Effector CD4-positive, alpha-beta T cell (primary cell): ENCODE measurements at regions not wholly inside any gene's neighbourhood (a gene's known extent, or its start where the extent isn't known, plus 50 kb on each side); places are given as distances from the start of the nearest gene placed in this dataset.

Source experiments
- DNase-seq: peaks from one replicate; pipeline ENCODE4 v3.0.0-alpha.2; 2020

DNA sequence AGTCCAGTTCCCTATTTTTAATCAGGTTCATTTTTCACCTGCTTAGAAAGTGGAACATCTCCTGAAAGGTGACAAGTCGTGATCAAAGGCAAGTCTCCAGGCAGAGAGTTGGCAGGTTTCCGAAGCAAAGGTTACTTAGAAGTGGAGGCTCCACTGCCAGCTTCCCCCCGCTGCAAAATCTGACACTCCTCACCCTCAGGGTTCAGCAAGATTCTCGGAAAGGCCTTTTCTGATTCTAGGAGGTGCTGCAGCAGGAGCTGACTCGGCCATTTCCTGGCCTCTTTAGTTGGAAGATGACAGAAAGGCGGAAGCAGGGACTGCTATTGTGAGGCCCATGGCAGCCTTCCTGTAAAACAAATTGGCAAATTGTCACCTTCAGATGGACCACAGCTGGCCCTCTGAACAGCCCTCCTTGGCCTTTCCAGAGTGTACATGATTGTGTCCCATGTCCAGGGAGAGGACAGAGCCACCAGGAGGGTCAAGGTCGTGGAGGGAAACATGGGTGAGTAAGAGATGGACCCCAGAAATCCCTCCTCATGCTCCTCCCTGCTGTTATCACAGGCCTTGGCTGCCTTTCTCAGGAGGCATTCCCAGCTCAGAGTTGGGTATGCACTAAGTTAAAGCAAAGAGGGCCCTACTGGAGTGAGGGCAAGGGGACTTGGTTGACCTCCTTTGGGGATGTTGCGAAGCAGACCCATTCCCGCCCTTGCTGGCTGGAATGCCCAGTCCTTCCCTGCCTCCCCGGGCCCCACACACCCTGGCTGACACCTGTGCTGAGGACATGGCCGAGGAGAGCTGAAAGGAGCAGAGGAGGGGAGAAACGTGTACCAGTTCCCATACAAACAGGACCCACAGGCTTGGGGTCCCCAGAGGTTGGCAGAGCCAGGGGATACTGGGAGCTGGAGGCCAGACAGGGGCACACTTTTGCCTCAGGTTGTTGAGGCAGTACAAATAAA lies 115.5 kb upstream of the IRF2BP2 start:
- DNase-seq: peak; percentile 33

GRCh38 chr1:234724516-234725176 lies 114.7 kb upstream of the IRF2BP2 start:
- DNase-seq: peak; percentile 17

DNA sequence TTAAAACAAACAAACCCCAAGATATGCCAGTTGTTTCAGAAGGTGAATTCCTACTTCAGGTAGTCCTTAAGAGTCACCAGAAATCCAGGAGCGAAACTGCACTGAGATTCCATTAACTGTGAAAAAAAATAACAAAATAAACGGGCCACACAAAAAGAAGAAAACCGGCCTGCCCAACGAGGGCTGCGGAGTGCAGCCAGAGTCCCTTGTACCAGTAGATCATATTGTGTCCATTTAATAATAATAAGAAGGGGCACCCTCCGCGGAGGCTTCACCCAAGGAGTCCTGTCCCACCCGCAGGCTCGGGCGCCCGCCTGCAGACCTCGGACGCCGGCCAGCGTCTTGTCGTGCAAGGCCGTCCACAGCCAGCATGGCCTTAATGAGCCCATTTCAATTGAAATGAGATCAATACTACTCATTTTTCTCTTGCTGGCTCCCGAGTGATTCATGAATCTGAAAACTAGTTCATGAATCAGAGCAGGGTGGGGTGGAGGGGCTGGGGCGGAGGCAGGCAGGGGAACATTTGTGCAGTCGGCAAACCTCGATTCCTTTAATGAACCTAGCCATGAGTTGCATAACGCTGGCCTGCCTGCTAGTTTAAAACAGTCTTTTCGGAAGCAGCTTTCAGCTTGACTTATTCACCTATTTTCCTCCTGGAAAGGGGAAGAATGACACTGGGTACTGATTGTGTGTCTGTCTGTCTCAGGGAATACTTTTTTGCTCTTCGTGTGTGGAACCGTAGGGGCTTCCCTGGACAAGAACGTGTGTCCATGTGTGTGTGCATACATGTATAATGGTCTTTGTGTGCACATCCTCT lies 113.1 kb upstream of the IRF2BP2 start:
- peak; percentile 50 for DNase-seq

DNA sequence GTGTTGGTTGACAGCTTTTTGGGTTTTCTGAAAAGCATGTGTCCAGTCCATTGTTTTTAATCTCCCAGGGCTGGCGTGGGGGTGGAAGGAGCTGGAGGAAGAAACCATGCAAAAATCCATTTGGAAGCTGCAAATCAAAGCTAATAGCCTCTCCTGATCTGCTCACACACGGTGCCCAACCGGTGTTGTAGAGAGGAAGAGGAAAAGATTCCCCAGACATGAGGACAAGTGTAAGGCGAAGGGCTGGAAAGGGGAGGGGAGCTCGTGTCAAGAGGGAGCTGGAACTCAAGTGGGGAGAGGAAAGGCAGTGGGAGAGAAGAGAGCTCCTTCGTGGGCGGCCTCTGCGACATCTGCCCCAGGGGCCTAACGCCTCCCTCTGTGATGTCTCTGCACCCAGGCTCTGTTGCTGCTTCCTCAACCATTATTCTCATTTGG lies 112.3 kb upstream of the IRF2BP2 start:
- no peak for DNase-seq

- DNase-seq: no peak
Measured at GRCh38 chr1:234721476-234722269, 111.7 kb upstream of the IRF2BP2 start.

- DNase-seq: no peak
Measured at GRCh38 chr1:234720709-234721441, 110.9 kb upstream of the IRF2BP2 start.

DNA sequence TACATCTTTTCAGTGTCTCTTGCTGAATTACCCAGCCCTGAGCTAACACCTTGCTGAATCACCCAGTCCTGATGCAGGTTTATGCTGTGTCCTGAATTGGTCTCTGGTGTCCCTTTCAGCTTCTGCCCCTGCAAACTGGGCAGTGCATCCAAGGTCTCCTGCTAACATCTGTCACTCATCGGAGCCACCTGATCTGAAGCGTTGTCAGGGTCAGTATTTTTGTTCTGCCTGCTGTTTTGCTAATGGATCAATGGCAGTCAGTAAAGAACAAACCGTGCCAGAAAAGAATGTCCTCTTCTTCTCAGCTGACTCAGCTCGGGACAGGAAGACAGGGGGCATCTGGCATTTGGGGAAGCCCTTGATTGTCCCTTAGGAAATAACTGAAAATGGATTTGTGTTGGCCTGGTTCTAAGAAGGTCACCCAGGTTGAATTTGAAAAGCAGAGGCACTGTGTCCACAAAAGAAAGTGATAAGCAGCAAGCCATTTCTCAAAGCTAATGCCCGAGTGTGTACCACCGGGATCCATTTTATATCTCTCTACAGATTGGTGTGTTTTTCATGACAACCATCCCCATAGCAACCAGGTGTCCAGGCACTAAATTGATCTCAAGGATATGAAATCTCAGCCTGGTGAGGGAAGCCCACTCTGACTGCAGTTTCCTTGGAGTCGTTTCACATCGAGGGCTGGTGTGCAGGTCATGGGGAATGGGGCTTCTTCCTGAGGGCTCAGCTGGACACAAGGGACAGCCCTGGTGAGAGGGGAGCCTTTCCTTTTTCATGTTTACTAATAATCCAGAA lies 109.7 kb upstream of the IRF2BP2 start:
- no peak for DNase-seq

GRCh38 chr1:234718496-234719453 lies 108.8 kb upstream of the IRF2BP2 start:
- DNase-seq: no peak

- no peak for DNase-seq
Measured at GRCh38 chr1:234716908-234717375, 107.0 kb upstream of the IRF2BP2 start.

- DNase-seq: no peak
Measured at GRCh38 chr1:234715252-234716014, 105.5 kb upstream of the IRF2BP2 start.

DNA sequence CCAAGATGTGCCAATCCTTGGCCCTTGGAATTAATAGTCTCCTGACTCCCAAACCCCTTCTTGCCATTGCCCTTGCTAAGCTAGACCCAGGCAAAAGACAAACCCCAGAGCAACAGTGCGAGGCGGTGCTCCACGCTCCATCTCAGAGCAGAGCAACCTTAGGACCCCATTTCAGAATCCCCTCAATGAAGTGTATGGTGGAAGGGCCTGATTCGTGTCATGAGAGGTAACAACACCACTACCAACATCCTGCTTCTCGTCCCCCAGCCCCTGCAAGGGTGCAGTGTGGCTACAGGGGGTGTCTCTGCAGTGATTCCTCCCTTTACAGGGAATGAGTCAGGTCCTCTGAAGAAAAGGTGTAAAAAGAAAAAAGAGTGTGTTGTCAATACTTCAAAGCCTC lies 103.9 kb upstream of the IRF2BP2 start:
- DNase-seq: no peak

GRCh38 chr1:234713440-234713839 lies 103.5 kb upstream of the IRF2BP2 start:
- no peak for DNase-seq

DNA sequence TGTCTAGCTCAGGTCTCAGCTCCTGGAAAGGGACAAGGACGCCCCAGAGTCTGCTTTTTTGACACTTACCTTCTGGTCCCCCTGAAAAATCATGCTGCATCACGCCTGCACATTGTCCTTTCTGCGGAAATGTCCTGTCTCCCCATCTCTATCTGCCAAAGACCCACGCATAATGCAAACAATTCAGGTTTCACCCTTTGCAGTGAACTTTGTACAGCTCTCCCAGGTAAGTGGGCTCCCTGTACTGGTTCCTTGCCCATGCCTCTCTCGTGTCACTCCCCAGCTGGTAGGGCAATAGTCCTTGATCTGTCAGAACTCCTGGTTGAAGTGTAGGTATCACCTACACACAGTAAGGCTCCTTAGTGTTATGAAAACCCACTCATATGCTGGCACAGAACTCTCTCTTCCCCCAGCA lies 102.9 kb upstream of the IRF2BP2 start:
- DNase-seq: no peak

GRCh38 chr1:234710936-234711724 lies 101.2 kb upstream of the IRF2BP2 start:
- DNase-seq: no peak

- no peak for DNase-seq
Measured at GRCh38 chr1:234710381-234710780, 100.4 kb upstream of the IRF2BP2 start.

DNA sequence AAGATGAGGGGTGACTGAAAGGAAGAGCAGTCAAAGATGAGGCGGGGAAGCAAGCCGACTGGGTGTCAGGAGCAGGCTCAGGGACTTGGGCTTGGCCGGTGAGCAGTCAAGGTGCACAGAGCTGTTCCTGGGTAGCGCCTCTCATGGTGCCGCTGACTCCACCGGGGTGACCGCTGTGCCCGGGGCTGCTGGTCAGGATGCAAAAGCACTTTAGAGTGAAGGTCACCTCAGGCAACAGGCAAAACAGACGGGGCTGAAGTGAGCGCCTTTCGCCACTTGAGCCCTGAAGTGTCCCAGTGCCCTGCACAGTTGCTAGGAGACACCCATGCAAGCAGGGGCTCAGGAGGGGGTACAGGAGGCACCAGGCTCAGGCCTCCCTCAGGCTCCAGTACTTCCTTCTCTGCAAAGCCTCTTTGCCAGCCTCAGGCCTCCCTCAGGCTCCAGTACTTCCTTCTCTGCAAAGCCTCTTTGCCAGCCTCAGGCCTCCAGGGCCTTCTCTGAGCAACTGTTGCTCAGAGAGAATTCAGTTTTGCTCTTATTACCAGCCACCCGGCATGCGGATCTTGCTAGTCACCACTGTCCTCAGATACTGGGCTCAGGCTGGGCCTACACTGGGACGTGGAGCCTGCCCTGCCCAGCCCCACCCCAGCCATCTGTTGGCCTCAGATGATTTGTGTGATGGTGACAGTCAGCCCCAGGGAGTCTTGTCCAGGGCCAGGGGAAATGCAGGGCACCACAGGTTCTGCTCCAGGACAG lies 99.7 kb upstream of the IRF2BP2 start:
- DNase-seq: no peak
